Psoas muscle (tissue), 7 donors: ENCODE measurements at regions not wholly inside any gene's neighbourhood (a gene's known extent, or its start where the extent isn't known, plus 50 kb on each side); places are given as distances from the start of the nearest gene placed in this dataset.

Experiments
- ATAC-seq, 4 donors: fragments of 200-7000 bp; cut with Tn5 transposase; one replicate each; pipeline ENCODE4 v1.9.1; 2020; ENCODE audit warnings: moderate library complexity in 3 of 4, mild to moderate bottlenecking in 2 of 4
- DNase-seq, 2 donors: peaks; one replicate each; pipeline ENCODE4 v3.0.0-alpha.2; 2020
- H3K27ac ChIP-seq: fragments of 200-600 bp; one replicate; pipeline ENCODE4 v1.8.0; 2022
- H3K27me3 ChIP-seq, 3 donors: fragments of 200-600 bp in 1 of 3; one replicate each; pipeline versions ENCODE4 v1.6.1 to v1.8.0; 2013 to 2022; ENCODE audit warnings: low read length in 2 of 3, mild to moderate bottlenecking in 2 of 3, moderate library complexity in 1 of 3; ENCODE audit not compliant: insufficient read depth in 3 of 3
- H3K36me3 ChIP-seq, 2 donors: fragments of 200-600 bp in 1 of 2; one replicate each; pipeline versions ENCODE4 v1.6.1 to v1.8.0; 2013 to 2022; ENCODE audit warnings: low read depth in 1 of 2, mild to moderate bottlenecking in 1 of 2, moderate library complexity in 1 of 2; ENCODE audit not compliant: insufficient read depth in 1 of 2
- H3K4me1 ChIP-seq: fragments of 200-600 bp; one replicate; pipeline ENCODE4 v1.8.0; 2022
- H3K4me3 ChIP-seq: fragments of 200-600 bp; one replicate; pipeline ENCODE4 v1.8.0; 2022; ENCODE audit warnings: mild to moderate bottlenecking
- H3K9me3 ChIP-seq: fragments of 200-600 bp; one replicate; pipeline ENCODE4 v1.8.0; 2022
- WGBS, 3 donors: extraction: QIAGEN DNeasy Blood & Tissue Kit; methylation state at CpG; one replicate each; pipeline versions ENCODE4 v1.1.6 to v1.1.7; 2013; 5-methylcytosine and 5-hydroxymethylcytosine counted together
- intact Hi-C, 2 donors: fragments of 100-400 bp; cut with DNase I; formaldehyde crosslinking; loops; one replicate each; pipeline versions ENCODE4 v1.11.0 to v1.14.2; 2022
- TF ChIP-seq, protein P1 (sequence below): fragments of 200-600 bp; IDR thresholded peaks from one replicate; pipeline ENCODE4 v1.8.0; 2022; ENCODE audit warnings: antibody characterized with exemption
- donor health status: healthy with polysubstance abuse.
- donor health status: DM: no; HTN: no; CAD: no; lungs with moderate emphysema.
- donor health status: Bipolar disorder and iron deficiency.
- donor health status: healthy.
- donor health status: DM: yes; HTN: yes; CAD: no.
- donor health status: DM: no; HTN: no; CAD: no.
- donor health status: DM: yes; HTN: yes; CAD: no.

DNA sequence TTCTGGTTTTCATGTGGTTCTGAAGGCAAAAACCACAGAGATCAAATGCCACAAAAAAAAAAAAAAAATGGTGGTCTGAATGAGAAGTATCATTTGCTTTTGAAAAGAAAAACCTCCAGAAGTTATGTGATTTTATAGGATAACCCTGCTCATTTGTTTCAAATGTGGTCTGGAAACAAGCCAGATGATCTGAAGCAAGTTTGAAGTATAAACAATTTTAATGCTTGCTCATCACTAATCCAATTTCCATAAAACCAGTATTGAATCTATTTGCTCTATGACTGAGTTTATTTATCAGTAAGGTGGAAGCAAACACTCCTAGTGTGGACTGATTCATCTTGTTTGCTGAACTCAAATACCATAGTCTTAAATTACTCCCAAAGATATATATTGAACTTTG lies 407.3 kb upstream of the FLRT2 start:
- no peaks in the 10 kb centered on the region for H3K9me3 ChIP-seq
- no peak overlapping the region for H3K27ac ChIP-seq
- no peaks in the 10 kb centered on the region for H3K4me1 ChIP-seq
- no peaks in the 10 kb centered on the region for H3K27me3 ChIP-seq
- H3K36me3 ChIP-seq = no peaks in the 10 kb centered on the region
- no peak overlapping the region for H3K4me3 ChIP-seq
- TF ChIP-seq, protein P1, sequence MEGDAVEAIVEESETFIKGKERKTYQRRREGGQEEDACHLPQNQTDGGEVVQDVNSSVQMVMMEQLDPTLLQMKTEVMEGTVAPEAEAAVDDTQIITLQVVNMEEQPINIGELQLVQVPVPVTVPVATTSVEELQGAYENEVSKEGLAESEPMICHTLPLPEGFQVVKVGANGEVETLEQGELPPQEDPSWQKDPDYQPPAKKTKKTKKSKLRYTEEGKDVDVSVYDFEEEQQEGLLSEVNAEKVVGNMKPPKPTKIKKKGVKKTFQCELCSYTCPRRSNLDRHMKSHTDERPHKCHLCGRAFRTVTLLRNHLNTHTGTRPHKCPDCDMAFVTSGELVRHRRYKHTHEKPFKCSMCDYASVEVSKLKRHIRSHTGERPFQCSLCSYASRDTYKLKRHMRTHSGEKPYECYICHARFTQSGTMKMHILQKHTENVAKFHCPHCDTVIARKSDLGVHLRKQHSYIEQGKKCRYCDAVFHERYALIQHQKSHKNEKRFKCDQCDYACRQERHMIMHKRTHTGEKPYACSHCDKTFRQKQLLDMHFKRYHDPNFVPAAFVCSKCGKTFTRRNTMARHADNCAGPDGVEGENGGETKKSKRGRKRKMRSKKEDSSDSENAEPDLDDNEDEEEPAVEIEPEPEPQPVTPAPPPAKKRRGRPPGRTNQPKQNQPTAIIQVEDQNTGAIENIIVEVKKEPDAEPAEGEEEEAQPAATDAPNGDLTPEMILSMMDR = no peak
- no peak for DNase-seq
- intact Hi-C loops = no loop called here
- ATAC-seq = no peak

DNA sequence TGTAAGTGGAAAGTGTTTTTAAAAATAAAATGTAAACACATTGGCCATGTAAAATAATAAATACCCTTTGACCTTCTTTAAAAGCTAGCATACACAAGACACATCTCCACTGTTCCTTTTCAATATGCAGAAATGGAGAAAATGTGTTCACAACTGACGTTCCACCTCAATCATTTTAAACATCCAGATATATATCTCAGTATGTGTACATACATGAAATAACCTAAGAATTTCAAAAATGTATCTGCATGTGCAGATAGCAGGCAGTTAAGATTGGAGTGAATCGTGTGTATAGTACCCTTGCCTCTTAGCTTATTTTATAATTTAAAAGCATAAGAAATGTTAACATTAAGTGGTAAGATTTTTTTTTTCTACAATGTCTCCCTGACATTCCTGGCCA lies 406.2 kb upstream of the FLRT2 start:
- Histone ChIP-seq H3K27me3 (no peaks in the 10 kb centered on the region), H3K4me3 (no peak overlapping the region), H3K27ac (no peak overlapping the region), H3K4me1 (no peaks in the 10 kb centered on the region), H3K9me3 (no peaks in the 10 kb centered on the region), H3K36me3 (no peaks in the 10 kb centered on the region)
- WGBS, 3 donors = 80 to 87% (median 80%) methylated on average over 2 of the region's 2 CpGs
- ATAC-seq (no peak), DNase-seq (no peak)
- intact Hi-C loops = no loop called here
- TF ChIP-seq, protein P1 = no peak

GRCh38 chr14:85124631-85125290 lies 405.2 kb upstream of the FLRT2 start:
- Histone ChIP-seq H3K9me3 (no peaks in the 10 kb centered on the region), H3K4me1 (no peaks in the 10 kb centered on the region), H3K36me3 (no peaks in the 10 kb centered on the region), H3K4me3 (no peak overlapping the region), H3K27ac (no peak overlapping the region), H3K27me3 (no peaks in the 10 kb centered on the region)
- WGBS, 3 donors = 90 to 91% (median 91%) methylated on average over 3 of the region's 3 CpGs
- intact Hi-C loops = no loop called here
- DNase-seq (no peak), ATAC-seq (no peak)
- TF ChIP-seq, protein P1 = no peak

GRCh38 chr14:85125291-85125670 lies 404.7 kb upstream of the FLRT2 start:
- no peak overlapping the region for H3K27ac ChIP-seq
- 36 to 48% (median 37%) methylated on average over 2 of the region's 2 CpGs for WGBS, 3 donors
- ATAC-seq (no peak), DNase-seq (no peak)
- H3K27me3 ChIP-seq = no peaks in the 10 kb centered on the region
- no peak overlapping the region for H3K4me3 ChIP-seq
- intact Hi-C loops = no loop called here
- no peaks in the 10 kb centered on the region for H3K9me3 ChIP-seq
- no peaks in the 10 kb centered on the region for H3K36me3 ChIP-seq
- TF ChIP-seq, protein P1 = no peak
- H3K4me1 ChIP-seq = no peaks in the 10 kb centered on the region

- H3K27me3 ChIP-seq = no peaks in the 10 kb centered on the region
- H3K9me3 ChIP-seq = no peaks in the 10 kb centered on the region
- no peaks in the 10 kb centered on the region for H3K4me1 ChIP-seq
- no peak overlapping the region for H3K4me3 ChIP-seq
- intact Hi-C loops = no loop called here
- TF ChIP-seq, protein P1 = no peak
- ATAC-seq (no peak), DNase-seq (no peak)
- 75 to 89% (median 85%) methylated on average over 2 of the region's 2 CpGs for WGBS, 3 donors
- H3K27ac ChIP-seq = no peak overlapping the region
- H3K36me3 ChIP-seq = no peaks in the 10 kb centered on the region
Observed at GRCh38 chr14:85129921-85130320, 400.0 kb upstream of the FLRT2 start.
